K562 (cell line): ENCODE measurements at regions not wholly inside any gene's neighbourhood (a gene's known extent, or its start where the extent isn't known, plus 50 kb on each side); places are given as distances from the start of the nearest gene placed in this dataset.

Source experiments
- BRCA1 ChIP-seq, 2 experiments: fragments of 450-650 bp in 1 of 2; sonication (generic) in 1 of 2; formaldehyde crosslinking in 1 of 2; IDR thresholded peaks; 2 replicates each; pipeline versions ENCODE4 v1.5.0 to v1.6.1; 2017 to 2020; ENCODE audit warnings: mild to moderate bottlenecking in 1 of 2, missing genetic modification reagents in 1 of 2
- ETV1 ChIP-seq: fragments of 450-650 bp; conservative IDR thresholded peaks from 2 replicates; pipeline ENCODE4 v1.6.1; 2016; ENCODE audit warnings: missing genetic modification characterization, control low read depth, low read depth, missing compliant biosample characterization
- ETV6 ChIP-seq, 3 experiments: fragments of 150-350 bp in 1 of 3; sonication (generic) in 1 of 3; formaldehyde crosslinking in 1 of 3; IDR thresholded peaks; 2 replicates each; pipeline versions ENCODE4 v1.6.1 to v1.8.0; 2014 to 2022; ENCODE audit warnings: borderline replicate concordance in 2 of 3, low read depth in 2 of 3, antibody characterized with exemption in 1 of 3, low read length in 1 of 3, mild to moderate bottlenecking in 1 of 3, missing genetic modification reagents in 1 of 3
- MAZ ChIP-seq, 2 experiments: fragments of 450-650 bp in 1 of 2; sonication (generic) in 1 of 2; formaldehyde crosslinking; IDR thresholded peaks in 1 of 2; conservative IDR thresholded peaks in 1 of 2; 2 replicates each; pipeline versions ENCODE4 v1.4.0 to v1.5.0; 2020; ENCODE audit warnings: mild to moderate bottlenecking in 1 of 2, missing genetic modification reagents in 1 of 2
- ZNF668 ChIP-seq: fragments of 250-450 bp; sonication (Bioruptor Pico); IDR thresholded peaks from 2 replicates; pipeline ENCODE4 v1.8.0; 2022; ENCODE audit warnings: mild to moderate bottlenecking, inconsistent platforms
- TF ChIP-seq, protein P1 (sequence below): fragments of 150-350 bp; conservative IDR thresholded peaks from 2 replicates; pipeline ENCODE4 v1.6.1; 2014; ENCODE audit warnings: low read length

DNA sequence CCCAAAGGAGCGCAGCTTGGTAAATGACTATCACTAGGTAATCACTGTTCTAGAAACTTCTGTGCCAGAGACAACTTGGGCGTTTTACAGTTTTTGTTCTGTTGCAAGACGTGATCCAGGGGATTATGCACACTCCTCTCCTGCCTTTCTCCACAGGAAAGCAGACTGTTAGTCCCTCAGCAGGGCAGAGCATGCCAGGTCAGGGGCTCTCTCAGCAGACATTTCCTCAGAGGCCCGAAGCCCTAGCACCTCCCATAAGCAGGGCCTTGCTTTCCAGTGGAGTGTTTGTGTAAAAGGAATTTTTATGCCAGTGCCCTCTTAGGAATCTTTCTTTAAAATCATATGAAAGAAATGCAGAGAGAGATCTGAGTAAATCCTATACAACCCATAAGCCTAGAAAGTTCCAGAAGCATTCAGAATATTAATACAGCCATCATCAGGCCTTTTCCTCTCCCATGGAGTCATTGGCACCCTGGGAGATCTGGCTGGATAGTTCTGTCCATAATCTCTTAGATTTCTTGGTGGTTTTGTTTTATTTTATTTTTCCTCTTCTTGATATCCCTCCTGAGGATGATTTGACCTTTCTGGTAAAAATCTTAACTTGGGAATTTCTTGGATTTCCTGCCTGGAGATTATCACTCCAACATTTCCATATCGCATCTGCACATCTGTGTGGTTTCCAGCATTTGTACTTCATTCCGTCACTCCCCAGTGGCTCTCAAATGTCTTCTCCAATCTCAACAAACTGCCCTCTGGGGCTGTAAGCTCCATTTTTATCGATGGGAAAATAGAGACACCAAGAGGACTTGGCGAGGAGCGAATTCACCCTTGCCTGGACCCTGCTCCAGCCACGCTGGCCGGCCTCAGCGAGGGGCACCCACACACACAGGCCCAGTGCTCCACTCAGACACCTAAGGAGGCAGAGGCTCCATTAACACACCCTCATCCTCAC lies 116.1 kb downstream of the PSMG1 start (continued):
- TF ChIP-seq, protein P1, sequence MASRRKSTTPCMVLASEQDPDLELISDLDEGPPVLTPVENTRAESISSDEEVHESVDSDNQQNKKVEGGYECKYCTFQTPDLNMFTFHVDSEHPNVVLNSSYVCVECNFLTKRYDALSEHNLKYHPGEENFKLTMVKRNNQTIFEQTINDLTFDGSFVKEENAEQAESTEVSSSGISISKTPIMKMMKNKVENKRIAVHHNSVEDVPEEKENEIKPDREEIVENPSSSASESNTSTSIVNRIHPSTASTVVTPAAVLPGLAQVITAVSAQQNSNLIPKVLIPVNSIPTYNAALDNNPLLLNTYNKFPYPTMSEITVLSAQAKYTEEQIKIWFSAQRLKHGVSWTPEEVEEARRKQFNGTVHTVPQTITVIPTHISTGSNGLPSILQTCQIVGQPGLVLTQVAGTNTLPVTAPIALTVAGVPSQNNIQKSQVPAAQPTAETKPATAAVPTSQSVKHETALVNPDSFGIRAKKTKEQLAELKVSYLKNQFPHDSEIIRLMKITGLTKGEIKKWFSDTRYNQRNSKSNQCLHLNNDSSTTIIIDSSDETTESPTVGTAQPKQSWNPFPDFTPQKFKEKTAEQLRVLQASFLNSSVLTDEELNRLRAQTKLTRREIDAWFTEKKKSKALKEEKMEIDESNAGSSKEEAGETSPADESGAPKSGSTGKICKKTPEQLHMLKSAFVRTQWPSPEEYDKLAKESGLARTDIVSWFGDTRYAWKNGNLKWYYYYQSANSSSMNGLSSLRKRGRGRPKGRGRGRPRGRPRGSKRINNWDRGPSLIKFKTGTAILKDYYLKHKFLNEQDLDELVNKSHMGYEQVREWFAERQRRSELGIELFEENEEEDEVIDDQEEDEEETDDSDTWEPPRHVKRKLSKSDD = no peak
- TF ChIP-seq BRCA1 (IDR thresholded peaks at IDR 0.05) (no peak), BRCA1 (CRISPR knock-in tag; IDR thresholded peaks at IDR 0.05) (no peak), ETV1 (no peak), ETV6 (IDR thresholded peaks at IDR 0.05; ENCODE audit: borderline replicate concordance in 1 of 2, low read depth in 2 of 2, low read length in 1 of 2) (no peak), ETV6 (CRISPR knock-in tag; IDR thresholded peaks at IDR 0.05; ENCODE audit: borderline replicate concordance) (no peak), ZNF668 (CRISPR knock-in tag) (no peak), MAZ (CRISPR knock-in tag; conservative IDR thresholded peaks at IDR 0.05 in 1 of 2, IDR thresholded peaks at IDR 0.05 in 1 of 2) (no peak)
